HG03457 (cell line): ENCODE measurements at regions not wholly inside any gene's neighbourhood (a gene's known extent, or its start where the extent isn't known, plus 50 kb on each side); places are given as distances from the start of the nearest gene placed in this dataset.
"Not testable (repeated sequence)": the region's sequence is repeated elsewhere in the genome, so short reads cannot be mapped to it uniquely, and the experiment has no call there.

Experiments used
- ATAC-seq: cut with Tn5 transposase; IDR thresholded peaks from one replicate; pipeline ENCODE4 v1.9.1; 2021; ENCODE audit warnings: moderate number of reproducible peaks; ENCODE audit not compliant: unreplicated experiment

- ATAC-seq, result no peak
Observed at GRCh38 chr1:38758820-38759219, 100.8 kb downstream of the RRAGC start.

- no peak for ATAC-seq
Observed at GRCh38 chr1:38746941-38747600, 112.5 kb downstream of the RRAGC start.

DNA sequence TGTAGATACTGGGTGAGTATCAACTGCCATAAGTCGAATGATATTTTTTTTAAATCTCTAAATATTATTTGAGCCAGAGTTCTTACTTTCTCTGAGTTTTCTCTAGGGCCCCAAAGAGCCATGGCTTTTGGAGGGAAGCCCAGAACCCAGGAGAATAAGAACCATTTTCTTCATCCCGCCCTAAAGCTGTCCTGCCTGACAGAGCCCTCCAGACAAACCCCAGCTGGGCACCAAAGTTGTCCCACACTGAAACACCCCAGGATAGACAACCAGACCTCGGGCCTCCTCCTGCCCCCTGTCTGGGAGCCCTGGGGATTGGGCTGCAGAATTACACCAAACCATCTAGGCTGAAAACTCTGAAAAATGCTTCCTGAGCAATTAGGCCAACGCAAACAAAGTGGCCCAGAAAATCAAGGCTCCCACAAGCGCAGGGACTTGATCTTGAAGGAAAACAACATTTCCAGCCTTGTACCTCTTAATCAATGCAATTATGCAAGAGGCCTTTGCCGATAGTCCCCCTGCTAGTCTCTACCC lies 113.1 kb downstream of the RRAGC start:
- ATAC-seq, result no peak

DNA sequence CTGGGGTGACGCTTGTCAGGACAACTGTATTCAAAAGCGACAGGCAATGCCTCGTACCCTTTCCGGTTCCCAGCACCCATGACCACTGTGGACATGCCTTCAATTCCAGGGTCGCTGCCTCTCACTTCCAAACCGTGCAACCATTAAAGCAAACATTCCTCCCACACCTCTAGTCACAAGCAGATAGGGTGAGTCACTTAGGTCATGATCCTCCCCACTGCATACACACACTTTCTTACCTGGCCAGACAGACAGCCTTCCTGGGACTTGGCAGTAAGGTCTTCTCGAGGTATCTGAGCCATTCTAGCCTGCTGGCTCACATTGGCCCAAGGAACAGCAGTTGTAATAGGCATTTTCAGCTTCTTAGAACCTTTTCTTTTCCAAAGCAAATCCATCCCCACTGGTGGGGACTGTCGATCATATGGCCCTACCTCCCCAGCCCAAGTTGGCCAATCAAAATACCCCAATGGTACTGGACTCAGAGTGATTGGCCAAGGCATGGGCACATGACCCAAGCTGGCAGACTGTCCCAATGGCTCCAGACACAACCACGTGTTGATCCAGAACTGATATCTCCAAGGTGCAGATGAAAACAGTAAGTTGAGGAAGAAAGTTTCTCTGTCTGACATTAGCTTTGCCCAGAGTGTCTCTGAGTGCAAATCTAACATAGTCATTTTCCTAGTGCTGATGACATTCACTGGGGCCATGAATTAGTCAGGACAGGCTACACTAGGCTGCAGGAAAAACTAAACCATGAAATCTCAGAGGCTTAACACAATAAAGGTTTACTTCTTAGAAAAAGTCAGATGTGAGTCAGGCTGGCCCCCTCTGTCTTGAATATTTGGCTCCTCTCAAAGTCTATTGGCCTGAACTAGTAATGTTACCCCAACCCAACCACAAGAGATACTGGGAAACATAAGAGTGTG lies 113.8 kb downstream of the RRAGC start:
- no peak for ATAC-seq

DNA sequence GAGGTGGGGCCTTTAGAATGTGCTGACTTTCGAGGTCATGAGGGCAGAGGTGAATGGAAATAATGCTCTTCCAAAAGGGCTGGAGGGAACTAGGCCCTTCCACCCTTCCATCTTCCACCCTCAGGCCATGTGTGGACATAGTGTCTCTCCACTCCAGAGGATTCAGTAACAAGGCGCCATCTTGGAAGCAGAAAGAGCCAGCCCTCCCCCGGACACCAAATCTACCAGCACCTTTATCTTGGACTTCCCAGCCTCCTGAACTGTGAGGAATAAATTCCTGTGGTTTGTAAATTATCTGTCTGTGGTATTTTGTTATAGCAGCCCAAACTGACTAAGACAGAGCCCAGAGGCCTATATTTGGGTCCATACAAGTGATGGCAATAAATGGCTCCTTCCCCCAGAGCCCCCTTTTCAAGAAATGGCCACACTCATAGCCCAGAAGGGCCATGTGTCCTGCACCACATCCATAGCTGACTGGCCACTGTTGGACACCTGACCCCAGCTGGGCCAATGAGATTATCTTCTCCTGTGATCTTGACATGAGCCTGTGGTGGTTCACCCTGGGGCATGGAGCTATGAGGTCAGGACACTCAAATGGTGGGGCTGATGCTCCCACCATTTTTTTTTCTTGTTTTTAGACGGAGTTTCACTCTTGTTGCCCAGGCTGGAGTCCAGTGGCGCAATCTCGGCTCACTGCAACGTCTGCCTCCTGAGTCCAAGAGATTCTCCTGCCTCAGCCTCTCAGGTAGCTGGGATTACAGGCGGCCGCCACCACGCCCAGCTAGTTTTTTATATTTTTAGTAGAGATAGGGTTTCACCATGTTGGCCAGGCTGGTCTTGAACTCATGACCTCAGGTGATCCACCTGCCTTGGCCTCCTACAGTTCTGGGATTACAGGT lies 114.9 kb downstream of the RRAGC start:
- ATAC-seq, result no peak

DNA sequence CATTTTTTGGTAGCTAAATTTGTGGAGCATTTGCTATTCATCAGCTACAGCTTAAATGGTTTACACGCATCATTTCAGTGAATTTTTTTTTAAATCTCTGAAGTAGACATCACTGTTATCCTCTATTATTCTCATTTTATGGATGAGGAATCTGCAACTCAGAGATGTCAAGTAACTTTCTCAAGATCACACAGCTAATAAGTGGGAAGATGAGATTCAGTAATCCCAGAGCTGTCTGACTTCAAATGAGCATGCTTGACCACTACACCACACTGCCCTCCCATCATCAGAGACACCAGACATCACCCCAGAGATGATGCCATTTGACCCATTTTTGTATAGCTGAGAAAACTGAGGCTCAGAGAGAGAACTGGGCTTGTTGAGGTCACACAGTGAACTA lies 116.4 kb downstream of the RRAGC start:
- ATAC-seq, result no peak

DNA sequence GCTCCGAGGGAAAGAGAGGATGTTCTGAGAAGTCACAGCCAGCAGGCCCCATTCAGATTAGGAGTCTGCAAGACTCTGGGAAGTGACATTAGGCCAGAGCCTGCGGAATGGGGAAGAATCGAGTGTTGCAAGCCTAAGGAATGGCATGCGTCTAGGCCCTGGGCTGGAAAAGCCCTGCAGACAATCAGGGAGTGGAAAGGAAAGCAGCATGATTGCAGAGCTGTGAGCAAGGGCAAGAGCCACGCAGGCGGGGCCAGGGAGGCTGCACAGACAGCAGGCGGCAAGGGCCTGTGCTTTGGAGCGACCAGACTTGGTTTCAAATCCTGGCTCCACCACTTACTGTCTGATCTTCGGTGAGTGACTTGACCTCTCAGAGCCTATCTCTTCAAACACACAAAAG lies 118.2 kb downstream of the RRAGC start:
- ATAC-seq, result no peak

- ATAC-seq, result no peak
Observed at GRCh38 chr1:38740487-38740886, 119.1 kb downstream of the RRAGC start.

DNA sequence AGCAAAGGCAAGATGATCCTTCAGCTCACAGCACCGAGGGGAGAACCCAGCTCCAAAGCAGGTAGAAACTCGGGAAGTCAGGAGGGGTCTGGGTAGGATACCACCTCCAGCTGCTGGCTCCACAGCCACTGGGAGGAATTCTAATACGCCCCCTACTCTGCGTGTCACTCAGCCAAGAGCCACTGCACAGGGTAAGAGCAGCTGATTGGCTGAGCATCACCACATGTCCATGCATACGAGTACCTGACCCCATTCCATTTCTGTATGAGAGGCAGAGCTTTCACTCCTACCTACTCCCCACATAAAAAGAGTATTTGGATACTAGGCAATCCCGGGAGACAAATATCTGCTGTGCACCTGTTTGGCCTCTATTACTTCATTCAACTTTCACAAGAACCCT lies 121.4 kb downstream of the RRAGC start:
- no peak for ATAC-seq

- no peak for ATAC-seq
Observed at GRCh38 chr1:38736399-38736798, 123.2 kb downstream of the RRAGC start.

DNA sequence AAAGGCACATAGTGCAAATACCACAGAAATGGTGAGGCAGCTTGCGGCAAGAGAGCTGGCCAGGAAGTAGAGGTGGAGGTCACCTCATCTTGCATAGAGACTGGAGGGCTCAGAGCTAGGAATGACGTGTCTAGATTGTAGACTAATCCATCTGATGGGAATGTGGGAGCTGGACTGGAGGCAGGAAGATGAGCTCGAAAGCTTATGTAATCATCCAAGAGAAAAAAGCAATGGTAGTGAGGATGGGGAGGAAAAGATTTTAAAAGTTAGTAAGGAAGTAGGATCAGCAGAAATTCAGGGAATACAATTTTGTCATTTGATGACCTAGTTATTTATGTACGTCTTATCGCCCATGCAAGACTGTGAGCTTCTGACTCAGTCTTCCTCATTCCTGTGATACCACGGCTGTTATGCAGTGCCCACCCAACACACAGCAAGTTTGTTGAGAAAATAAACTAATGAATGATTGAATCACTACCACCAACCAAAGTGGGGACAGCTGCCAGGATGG lies 123.9 kb downstream of the RRAGC start:
- no peak for ATAC-seq

DNA sequence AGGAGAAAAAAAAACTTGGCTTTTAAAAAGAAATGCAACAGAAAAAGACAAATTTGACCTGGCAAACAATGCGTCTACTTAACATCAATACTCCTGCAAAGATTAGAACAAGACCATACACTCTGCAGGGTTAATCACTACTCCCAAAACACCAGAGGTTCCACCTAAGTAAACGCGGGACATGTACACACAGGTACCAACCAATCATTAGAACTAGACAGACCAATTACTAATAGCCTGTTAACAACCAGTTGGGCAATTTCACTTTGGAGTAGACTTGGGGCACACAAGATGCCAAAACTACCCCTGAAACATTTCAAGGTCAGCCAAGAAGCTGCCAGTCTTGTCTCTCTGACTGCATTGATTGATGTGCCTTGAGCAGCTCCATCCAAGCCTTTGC lies 125.8 kb downstream of the RRAGC start:
- ATAC-seq, result no peak

- ATAC-seq, result no peak
Observed at GRCh38 chr1:38730511-38731397, 128.8 kb downstream of the RRAGC start.

DNA sequence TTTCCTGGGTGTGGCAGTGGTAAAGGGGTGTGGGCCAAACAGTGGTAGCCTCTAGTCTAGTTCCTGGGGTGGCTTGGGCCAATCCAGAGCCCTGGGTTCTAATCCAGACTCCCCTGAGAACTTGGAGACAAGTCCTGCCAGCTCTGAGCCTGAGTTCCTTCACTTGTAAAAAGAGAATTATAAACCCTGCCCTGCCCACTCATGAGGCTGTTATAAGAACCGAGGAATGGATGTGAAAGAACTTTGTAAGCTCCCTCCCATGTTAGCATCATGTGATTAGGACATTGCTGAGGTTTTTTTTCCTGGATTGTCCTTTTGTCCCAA lies 131.0 kb downstream of the RRAGC start:
- ATAC-seq, result no peak

GRCh38 chr1:38727684-38728584 lies 131.6 kb downstream of the RRAGC start:
- no peak for ATAC-seq

GRCh38 chr1:38725321-38725961 lies 134.1 kb downstream of the RRAGC start:
- ATAC-seq, result not testable (repeated sequence)

DNA sequence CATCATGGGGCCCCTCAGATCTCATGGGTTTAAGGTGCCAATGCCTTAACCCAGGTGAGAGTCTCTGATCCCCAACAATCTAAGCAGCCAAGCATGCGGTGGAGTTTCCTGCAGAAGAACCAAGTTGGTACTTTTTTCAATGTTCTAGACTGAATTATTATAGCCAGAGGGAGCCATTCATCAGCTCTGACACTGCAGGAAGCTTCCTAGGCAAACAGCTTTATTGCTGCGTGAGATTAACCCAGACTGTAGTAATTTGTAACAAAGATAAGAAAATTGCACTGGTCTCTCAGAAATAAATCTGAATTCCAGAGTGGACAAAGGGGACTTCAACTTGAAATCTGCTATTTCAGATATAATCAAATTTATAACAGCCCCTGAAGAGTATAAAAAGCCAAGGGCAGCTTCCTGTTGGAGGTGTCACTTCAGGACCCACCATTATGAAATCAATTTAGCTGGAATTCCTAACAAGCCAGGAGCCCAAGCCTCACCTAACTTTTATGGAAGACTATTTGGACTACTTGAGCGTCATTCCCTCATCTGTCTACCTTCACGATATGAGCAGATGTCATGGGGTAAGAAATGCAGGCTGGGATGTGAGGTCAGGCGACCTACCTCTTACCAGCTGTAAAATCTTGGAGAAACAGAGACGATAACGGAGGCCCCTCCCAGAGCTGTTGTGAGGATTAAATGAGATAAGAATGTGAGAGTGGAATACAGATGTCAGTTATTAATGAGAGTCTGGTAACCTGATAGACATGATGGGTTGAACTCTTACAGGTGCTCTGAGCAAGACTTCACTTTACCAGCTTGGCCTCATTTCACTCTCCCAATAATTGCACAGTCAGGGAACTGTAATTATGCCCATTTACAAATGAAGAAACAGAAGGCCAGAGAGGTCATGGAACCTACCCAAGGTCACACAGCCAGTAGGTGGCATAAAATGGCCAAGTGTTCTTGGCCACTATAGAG lies 135.1 kb downstream of the RRAGC start:
- no peak for ATAC-seq
